Activated CD8-positive, alpha-beta memory T cell treated with anti-CD3 and anti-CD28 coated beads for 36 hours (primary cell): ENCODE measurements at regions not wholly inside any gene's neighbourhood (a gene's known extent, or its start where the extent isn't known, plus 50 kb on each side); places are given as distances from the start of the nearest gene placed in this dataset.
"Not testable (repeated sequence)": the region's sequence is repeated elsewhere in the genome, so short reads cannot be mapped to it uniquely, and the experiment has no call there.

ENCODE experiments used
- CTCF ChIA-PET: fragments of 350-600 bp; sonication (Branson Sonifier 250); formaldehyde crosslinking; loops from one replicate; lab custom pipeline; 2021; ENCODE audit warnings: antibody characterized with exemption; lab: Charles Lee
- POLR2A ChIA-PET: fragments of 350-600 bp; sonication (Branson Sonifier 250); formaldehyde crosslinking; loops from one replicate; lab custom pipeline; 2021; ENCODE audit warnings: antibody characterized with exemption; lab: Charles Lee

DNA sequence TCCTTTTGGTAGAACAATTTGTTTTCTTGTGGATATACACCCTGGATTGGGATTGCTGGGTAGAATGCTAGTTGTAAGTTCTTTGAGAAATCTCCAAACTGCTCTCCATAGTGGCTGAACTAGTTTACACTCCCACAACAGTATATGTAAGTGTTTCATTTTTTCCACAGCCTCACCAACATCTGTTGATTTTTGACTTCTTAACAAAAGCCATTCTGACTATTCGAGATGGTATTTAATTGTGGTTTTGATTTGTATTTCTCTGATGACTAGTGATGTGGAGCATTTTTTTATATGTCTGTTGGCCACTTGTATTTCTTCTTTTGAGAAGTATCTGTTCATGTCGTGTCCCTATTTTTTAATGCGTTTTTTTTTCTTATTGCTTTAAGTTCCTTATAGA is 444.1 kb downstream of the CBLN4 start:
- ChIA-PET CTCF (no interaction called here), POLR2A (no interaction called here)

DNA sequence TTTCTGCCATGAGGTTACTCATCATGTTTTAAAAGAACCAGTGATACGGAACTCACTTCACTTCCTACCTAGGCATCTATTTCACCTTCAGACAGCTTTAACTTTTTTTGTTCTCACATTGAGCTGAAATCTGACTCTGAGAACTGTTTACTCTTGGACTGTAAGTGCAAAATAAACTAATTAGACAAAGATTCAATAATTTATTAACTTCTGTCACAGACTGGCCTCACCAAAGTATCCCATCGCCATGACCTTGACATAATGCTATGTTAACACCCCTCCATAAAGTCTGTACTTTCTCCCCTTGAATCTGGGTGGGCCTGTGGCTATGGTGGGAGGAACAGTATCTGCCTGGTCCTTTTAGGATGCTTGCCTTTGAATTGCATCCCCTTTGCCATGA is 448.1 kb downstream of the CBLN4 start:
- POLR2A ChIA-PET = no interaction called here

DNA sequence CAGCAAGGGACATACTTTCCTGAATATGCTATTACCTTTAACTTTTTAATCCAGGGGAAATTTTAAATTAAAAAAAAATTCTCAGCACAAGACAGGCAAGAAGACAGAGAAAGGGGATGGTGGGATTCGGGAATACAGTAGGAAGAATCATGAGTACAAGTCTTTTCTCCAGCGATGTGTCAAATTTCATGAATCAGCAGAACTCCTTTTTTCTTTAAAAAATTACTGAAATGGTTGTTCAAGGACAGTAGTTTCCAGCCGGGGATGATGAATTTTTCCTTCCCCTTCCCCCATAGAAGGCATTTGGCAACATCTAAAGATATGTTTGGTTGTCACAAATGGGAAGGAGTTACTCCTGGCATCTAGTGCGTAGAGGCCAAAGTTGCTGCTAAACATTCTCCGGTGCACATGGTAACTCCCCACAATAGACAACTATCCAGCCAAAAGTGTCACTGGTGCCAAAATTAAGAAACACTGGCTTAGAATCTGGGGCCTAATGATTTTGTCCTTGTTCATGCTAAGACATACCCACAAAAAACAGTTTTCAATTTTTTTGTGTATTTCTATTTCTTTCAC is 450.2 kb downstream of the CBLN4 start:
- POLR2A ChIA-PET = no interaction called here
- CTCF ChIA-PET = no interaction called here

More for the DNA sequence above, 448.1 kb downstream of the CBLN4 start:
- CTCF ChIA-PET = no interaction called here

GRCh38 chr20:55544638-55545037 is 460.7 kb downstream of the CBLN4 start:
- ChIA-PET CTCF (no interaction called here), POLR2A (no interaction called here)

- CTCF ChIA-PET = no interaction called here
- POLR2A ChIA-PET = no interaction called here
Measured at GRCh38 chr20:55540486-55540885, 464.8 kb downstream of the CBLN4 start.

- CTCF ChIA-PET = no interaction called here
- POLR2A ChIA-PET = no interaction called here
Measured at GRCh38 chr20:55540013-55540412, 465.3 kb downstream of the CBLN4 start.

GRCh38 chr20:55538261-55538908 is 466.9 kb downstream of the CBLN4 start:
- ChIA-PET POLR2A (no interaction called here), CTCF (no interaction called here)

- ChIA-PET POLR2A (no interaction called here), CTCF (no interaction called here)
Measured at GRCh38 chr20:55535366-55535765, 470.0 kb downstream of the CBLN4 start.

DNA sequence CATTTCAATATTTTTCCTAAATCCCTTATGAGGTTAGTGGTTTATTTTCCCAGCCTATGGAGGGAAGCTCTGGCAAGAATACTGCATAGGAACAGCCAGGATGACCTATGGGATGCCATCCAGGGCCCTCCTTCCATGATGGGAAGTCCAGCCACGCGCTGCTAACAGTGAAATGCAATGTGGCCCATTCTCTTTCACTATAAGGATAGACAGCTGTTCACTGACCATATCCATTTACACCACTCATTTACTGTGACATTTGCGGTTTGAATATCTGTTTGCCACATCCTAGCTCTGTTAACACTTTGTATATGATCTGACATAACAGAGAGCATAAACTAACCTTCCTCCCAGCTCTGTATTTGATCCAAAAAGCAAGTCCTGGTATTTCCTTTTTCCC is 471.7 kb downstream of the CBLN4 start:
- POLR2A ChIA-PET = no interaction called here
- CTCF ChIA-PET = no interaction called here

- CTCF ChIA-PET = no interaction called here
- POLR2A ChIA-PET = no interaction called here
Measured at GRCh38 chr20:55530763-55531162, 474.6 kb downstream of the CBLN4 start.

DNA sequence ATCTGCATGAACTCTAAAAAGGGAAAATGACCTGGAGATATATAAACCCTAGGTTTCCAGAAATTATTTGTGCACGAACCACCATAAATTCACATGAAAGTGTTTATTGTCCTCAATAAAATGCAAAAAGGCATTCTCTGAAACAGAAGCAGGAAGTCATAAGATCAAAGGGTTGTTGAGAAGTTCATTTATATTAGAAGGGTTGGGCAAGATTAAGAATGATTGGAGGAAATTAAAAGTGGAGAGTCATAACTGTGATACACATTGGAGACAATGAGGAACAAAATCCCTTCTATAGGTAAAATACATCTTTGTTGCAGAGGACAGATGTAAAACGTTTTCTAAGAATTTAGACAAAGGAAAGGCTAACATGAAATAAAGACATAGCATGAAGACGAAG is 476.8 kb downstream of the CBLN4 start:
- POLR2A ChIA-PET = no interaction called here
- CTCF ChIA-PET = no interaction called here

- CTCF ChIA-PET = no interaction called here
- POLR2A ChIA-PET = no interaction called here
Measured at GRCh38 chr20:55522296-55522815, 483.0 kb downstream of the CBLN4 start.

DNA sequence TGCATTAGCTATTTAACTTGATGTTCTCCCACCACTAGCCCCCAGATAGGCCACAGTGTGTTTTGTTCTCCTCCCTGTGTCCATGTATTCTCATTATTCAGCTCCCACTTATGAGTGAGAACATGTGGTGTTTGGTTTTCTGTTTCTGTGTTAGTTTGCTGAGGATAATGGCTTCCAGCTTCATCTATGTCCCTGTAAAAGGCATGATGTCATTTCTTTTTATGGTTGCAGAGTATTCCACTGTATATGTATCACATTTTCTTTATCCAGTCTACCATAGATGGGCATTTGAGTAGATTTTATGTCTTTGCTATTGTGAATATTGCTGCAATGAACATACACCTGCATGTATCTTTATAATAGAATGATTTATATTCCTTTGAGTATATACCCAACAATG is 487.7 kb downstream of the CBLN4 start:
- POLR2A ChIA-PET, CTCF ChIA-PET: not testable (repeated sequence)

- ChIA-PET CTCF (no interaction called here), POLR2A (no interaction called here)
Measured at GRCh38 chr20:55515832-55516231, 489.5 kb downstream of the CBLN4 start.

- POLR2A ChIA-PET = no interaction called here
- CTCF ChIA-PET = no interaction called here
Measured at GRCh38 chr20:55514531-55514930, 490.8 kb downstream of the CBLN4 start.

DNA sequence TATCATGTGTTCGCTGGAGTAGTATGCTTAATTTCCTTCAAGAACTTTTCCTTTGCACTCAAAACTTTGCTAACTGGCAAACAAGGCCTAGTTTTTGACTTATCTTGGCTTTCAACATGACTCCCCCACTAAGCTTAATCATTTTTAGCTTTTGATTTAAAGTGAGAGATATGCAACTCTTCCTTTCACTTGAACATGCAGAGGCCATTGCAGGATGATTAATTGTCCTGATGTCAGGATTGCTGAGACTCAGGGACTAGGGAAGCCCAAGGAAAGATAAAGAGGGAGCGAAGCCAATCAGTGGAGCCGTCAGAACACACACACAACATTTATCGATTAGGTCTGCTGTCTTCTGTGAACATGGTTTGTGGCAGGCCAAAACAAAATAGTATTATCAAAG is 491.4 kb downstream of the CBLN4 start:
- CTCF ChIA-PET = no interaction called here
- POLR2A ChIA-PET = no interaction called here

- POLR2A ChIA-PET = no interaction called here
- CTCF ChIA-PET = no interaction called here
Measured at GRCh38 chr20:55500130-55500529, 505.2 kb downstream of the CBLN4 start.

DNA sequence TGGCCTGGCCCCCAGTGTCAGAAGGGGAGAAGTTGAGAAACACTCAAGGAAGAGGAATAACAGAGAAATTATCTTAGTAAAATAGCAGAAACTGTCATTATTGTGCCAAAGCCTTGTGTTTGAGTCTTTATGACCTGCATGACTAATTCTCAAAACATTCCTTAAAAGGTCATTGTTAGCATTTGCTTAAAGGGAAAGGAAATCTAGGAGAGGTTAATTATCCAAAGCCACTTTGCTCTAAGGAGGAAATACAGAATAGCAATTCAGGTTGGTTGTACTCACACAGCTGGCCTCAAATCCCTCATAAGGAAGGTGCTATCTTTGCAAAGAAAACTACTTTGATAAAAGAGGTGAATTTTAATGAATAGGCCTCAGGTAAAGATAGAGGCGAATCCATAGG is 516.7 kb downstream of the CBLN4 start:
- ChIA-PET CTCF (no interaction called here), POLR2A (no interaction called here)

- ChIA-PET CTCF (no interaction called here), POLR2A (no interaction called here)
Measured at GRCh38 chr20:55478724-55479450, 526.4 kb downstream of the CBLN4 start.

DNA sequence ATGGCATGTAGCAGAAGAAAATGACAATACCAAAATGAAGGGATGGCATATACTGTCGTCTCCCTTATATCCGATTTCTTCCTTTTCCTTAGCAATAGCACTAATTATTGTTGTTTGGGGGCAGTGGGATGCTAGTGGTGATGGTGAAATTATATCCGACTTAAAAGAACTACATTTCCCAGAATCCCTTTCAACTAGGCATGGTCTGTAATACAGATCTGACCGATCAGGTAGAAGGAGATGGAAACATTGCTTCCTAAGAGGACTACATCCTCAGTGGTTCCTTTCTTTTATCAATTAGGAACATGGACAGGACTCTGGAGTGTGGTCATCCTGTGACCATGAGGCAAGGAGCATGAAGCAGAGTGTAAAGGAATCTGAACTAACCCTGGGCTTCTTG is 532.6 kb downstream of the CBLN4 start:
- ChIA-PET POLR2A (no interaction called here), CTCF (no interaction called here)
